HPDE6-E6E7 (cell line): ENCODE measurements at regions not wholly inside any gene's neighbourhood (a gene's known extent, or its start where the extent isn't known, plus 50 kb on each side); places are given as distances from the start of the nearest gene placed in this dataset.
"Not testable (repeated sequence)": the region's sequence is repeated elsewhere in the genome, so short reads cannot be mapped to it uniquely, and the experiment has no call there.

ENCODE experiments used
- DNase-seq: peaks from one replicate; pipeline ENCODE4 v3.0.0; 2011; ENCODE audit warnings: missing footprints; ENCODE audit errors: extremely low spot score

GRCh38 chr1:8169364-8170058 is 143.4 kb upstream of the ERRFI1 start:
- peak; percentile 43 for DNase-seq

- DNase-seq, result no peak
Observed at GRCh38 chr1:8167936-8168335, 141.8 kb upstream of the ERRFI1 start.

- DNase-seq, result no peak
Observed at GRCh38 chr1:8166406-8166805, 140.3 kb upstream of the ERRFI1 start.

GRCh38 chr1:8165595-8166360 is 139.7 kb upstream of the ERRFI1 start:
- no peak for DNase-seq

- no peak for DNase-seq
Observed at GRCh38 chr1:8164670-8165069, 138.6 kb upstream of the ERRFI1 start.

GRCh38 chr1:8163039-8163438 is 136.9 kb upstream of the ERRFI1 start:
- no peak for DNase-seq

- no peak for DNase-seq
Observed at GRCh38 chr1:8162168-8162567, 136.1 kb upstream of the ERRFI1 start.

GRCh38 chr1:8161546-8162105 is 135.5 kb upstream of the ERRFI1 start:
- DNase-seq, result no peak

- DNase-seq, result no peak
Observed at GRCh38 chr1:8159470-8160024, 133.4 kb upstream of the ERRFI1 start.

- DNase-seq, result no peak
Observed at GRCh38 chr1:8158995-8159394, 132.9 kb upstream of the ERRFI1 start.

- no peak for DNase-seq
Observed at GRCh38 chr1:8157765-8158164, 131.7 kb upstream of the ERRFI1 start.

GRCh38 chr1:8155528-8156186 is 129.5 kb upstream of the ERRFI1 start:
- DNase-seq, result no peak

GRCh38 chr1:8154621-8155052 is 128.5 kb upstream of the ERRFI1 start:
- peak; percentile 79 for DNase-seq

- DNase-seq, result no peak
Observed at GRCh38 chr1:8153961-8154360, 127.9 kb upstream of the ERRFI1 start.

- no peak for DNase-seq
Observed at GRCh38 chr1:8152731-8153702, 126.9 kb upstream of the ERRFI1 start.

- DNase-seq, result no peak
Observed at GRCh38 chr1:8151647-8152046, 125.5 kb upstream of the ERRFI1 start.

GRCh38 chr1:8149756-8150155 is 123.6 kb upstream of the ERRFI1 start:
- not testable (repeated sequence) for DNase-seq

GRCh38 chr1:8147956-8148355 is 121.8 kb upstream of the ERRFI1 start:
- DNase-seq, result no peak

- no peak for DNase-seq
Observed at GRCh38 chr1:8146257-8146855, 120.2 kb upstream of the ERRFI1 start.

- DNase-seq, result no peak
Observed at GRCh38 chr1:8145545-8146202, 119.6 kb upstream of the ERRFI1 start.
